ENCODE measurements at regions not wholly inside any gene's neighbourhood (a gene's known extent, or its start where the extent isn't known, plus 50 kb on each side); places are given as distances from the start of the nearest gene placed in this dataset.
A peak's percentile ranks its signal among the peaks of the same experiment; 100 is the strongest.

DNA sequence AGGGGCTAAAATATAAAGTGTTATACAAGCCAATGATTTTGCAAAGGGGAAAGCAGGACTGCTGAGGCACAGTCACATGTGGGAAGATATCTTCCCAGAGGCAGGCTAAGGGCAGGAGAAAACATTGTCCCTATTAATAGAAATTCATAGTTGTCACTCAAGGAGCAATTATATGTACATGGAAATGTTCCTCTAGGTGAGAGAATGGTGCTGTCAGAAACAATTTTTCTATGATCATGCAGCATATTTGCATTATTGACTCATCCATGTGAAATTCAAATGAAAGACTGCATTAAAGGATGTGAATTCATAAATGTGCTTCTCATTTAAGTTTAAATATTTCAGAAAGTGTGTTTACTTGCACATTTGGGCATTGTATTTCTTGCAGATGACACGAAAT lies 775.9 kb upstream of the CDH9 start:
- Histone ChIP-seq H3K27me3 (ENCODE audit: insufficient read depth, low read depth) (no peaks in the 10 kb centered on the region), H3K4me3 (IDR thresholded peaks at IDR 0.05; ENCODE audit: insufficient read depth, low read depth, low read length) (no peak overlapping the region), H3K4me2 (no peak overlapping the region), H3K79me2 (ENCODE audit: insufficient read depth, low read depth) (no peaks in the 10 kb centered on the region), H3K9ac (no peak overlapping the region), H2AFZ (ENCODE audit: low read depth) (no peak overlapping the region), H3K4me1 (ENCODE audit: low read depth, poor library complexity, severe bottlenecking) (no peaks in the 10 kb centered on the region), H3K27ac (no peak overlapping the region), H3K36me3 (ENCODE audit: insufficient read depth) (no peaks in the 10 kb centered on the region), H4K20me1 (ENCODE audit: insufficient read depth) (no peaks in the 10 kb centered on the region)
- TF ChIP-seq, protein P1, sequence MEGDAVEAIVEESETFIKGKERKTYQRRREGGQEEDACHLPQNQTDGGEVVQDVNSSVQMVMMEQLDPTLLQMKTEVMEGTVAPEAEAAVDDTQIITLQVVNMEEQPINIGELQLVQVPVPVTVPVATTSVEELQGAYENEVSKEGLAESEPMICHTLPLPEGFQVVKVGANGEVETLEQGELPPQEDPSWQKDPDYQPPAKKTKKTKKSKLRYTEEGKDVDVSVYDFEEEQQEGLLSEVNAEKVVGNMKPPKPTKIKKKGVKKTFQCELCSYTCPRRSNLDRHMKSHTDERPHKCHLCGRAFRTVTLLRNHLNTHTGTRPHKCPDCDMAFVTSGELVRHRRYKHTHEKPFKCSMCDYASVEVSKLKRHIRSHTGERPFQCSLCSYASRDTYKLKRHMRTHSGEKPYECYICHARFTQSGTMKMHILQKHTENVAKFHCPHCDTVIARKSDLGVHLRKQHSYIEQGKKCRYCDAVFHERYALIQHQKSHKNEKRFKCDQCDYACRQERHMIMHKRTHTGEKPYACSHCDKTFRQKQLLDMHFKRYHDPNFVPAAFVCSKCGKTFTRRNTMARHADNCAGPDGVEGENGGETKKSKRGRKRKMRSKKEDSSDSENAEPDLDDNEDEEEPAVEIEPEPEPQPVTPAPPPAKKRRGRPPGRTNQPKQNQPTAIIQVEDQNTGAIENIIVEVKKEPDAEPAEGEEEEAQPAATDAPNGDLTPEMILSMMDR (conservative IDR thresholded peaks at IDR 0.05; ENCODE audit: low read depth, low read length), result no peak

DNA sequence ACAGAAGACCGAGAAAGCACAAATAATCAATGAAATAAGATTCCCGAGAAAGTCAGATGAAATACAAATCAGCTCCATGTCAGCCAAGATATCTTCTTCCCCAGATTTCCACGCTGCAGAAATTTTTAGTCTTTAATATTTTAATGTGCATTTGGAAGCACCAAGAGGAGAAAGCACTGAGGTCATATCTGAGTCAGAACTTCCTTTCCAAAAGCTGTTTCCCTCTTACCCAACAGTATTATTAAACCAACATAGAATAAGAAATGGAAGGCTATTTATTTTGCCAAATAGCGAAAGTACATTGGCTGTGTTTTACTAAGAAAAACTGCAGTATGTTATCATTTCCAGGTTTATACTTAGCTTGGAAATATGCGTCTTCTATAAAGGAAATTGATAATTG lies 772.1 kb upstream of the CDH9 start:
- no peaks in the 10 kb centered on the region for H3K27me3 ChIP-seq (ENCODE audit: insufficient read depth, low read depth)
- H3K79me2 ChIP-seq (ENCODE audit: insufficient read depth, low read depth), result no peaks in the 10 kb centered on the region
- H3K9ac ChIP-seq, result no peak overlapping the region
- no peaks in the 10 kb centered on the region for H3K4me1 ChIP-seq (ENCODE audit: low read depth, poor library complexity, severe bottlenecking)
- TF ChIP-seq, protein P1 (conservative IDR thresholded peaks at IDR 0.05; ENCODE audit: low read depth, low read length), result no peak
- H3K4me2 ChIP-seq, result no peak overlapping the region
- no peak overlapping the region for H3K4me3 ChIP-seq (IDR thresholded peaks at IDR 0.05; ENCODE audit: insufficient read depth, low read depth, low read length)
- no peaks in the 10 kb centered on the region for H4K20me1 ChIP-seq (ENCODE audit: insufficient read depth)
- H3K27ac ChIP-seq, result no peak overlapping the region
- no peaks in the 10 kb centered on the region for H3K36me3 ChIP-seq (ENCODE audit: insufficient read depth)
- no peak overlapping the region for H2AFZ ChIP-seq (ENCODE audit: low read depth)

DNA sequence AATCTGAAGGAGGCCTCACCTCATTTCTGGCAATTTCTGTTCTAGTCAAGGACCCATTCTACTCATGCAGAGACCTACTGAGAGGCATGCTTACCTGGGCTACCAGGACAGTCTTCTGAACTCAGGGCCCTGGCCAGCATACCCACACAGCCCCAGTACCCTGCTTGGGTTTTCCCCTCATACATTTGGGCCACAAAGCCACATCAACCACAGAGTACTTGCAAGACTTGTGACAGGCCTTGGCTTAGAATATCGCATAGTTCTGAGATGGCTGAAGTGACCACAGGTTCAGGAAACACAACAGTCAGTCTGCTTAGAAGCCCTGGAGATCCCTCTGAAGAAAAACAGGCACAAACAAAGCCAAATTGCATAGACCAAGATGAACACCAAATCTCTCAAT lies 758.8 kb upstream of the CDH9 start:
- no peaks in the 10 kb centered on the region for H3K79me2 ChIP-seq (ENCODE audit: insufficient read depth, low read depth)
- peak overlapping the region; percentile 36; the same call in 1 of the 2 replicates for H3K4me2 ChIP-seq
- H3K27ac ChIP-seq, result no peak overlapping the region
- H3K27me3 ChIP-seq (ENCODE audit: insufficient read depth, low read depth), result no peaks in the 10 kb centered on the region
- no peaks in the 10 kb centered on the region for H4K20me1 ChIP-seq (ENCODE audit: insufficient read depth)
- no peaks in the 10 kb centered on the region for H3K36me3 ChIP-seq (ENCODE audit: insufficient read depth)
- TF ChIP-seq, protein P1 (conservative IDR thresholded peaks at IDR 0.05; ENCODE audit: low read depth, low read length), result no peak
- no peak overlapping the region for H3K4me3 ChIP-seq (IDR thresholded peaks at IDR 0.05; ENCODE audit: insufficient read depth, low read depth, low read length)
- no peak overlapping the region for H3K9ac ChIP-seq
- peaks cover 24% of the 10 kb centered on the region for H3K4me1 ChIP-seq (ENCODE audit: low read depth, poor library complexity, severe bottlenecking)
- no peak overlapping the region for H2AFZ ChIP-seq (ENCODE audit: low read depth)

DNA sequence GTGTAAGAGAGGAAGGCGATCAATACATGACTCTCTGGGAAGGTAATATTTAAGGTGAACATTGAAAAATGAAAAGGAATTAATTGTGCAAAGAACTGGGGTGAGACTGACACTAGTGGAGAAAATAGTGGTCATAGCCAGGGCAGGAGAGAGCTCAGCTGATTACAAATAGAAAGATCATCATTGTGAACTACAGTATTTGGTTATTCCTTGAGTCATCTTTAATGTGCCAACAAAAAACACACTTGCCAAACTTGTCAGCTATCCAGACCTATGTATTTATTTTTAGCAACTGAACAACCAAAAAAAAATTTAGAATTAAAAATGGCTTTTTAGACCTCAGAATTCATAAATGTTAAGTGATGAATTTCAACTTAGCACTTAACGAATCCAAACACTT lies 749.8 kb upstream of the CDH9 start:
- Histone ChIP-seq H3K79me2 (ENCODE audit: insufficient read depth, low read depth) (no peaks in the 10 kb centered on the region), H4K20me1 (ENCODE audit: insufficient read depth) (no peaks in the 10 kb centered on the region), H2AFZ (ENCODE audit: low read depth) (no peak overlapping the region), H3K27me3 (ENCODE audit: insufficient read depth, low read depth) (no peaks in the 10 kb centered on the region), H3K4me3 (IDR thresholded peaks at IDR 0.05; ENCODE audit: insufficient read depth, low read depth, low read length) (no peak overlapping the region), H3K27ac (no peak overlapping the region), H3K4me1 (ENCODE audit: low read depth, poor library complexity, severe bottlenecking) (no peaks in the 10 kb centered on the region), H3K4me2 (no peak overlapping the region), H3K9ac (no peak overlapping the region), H3K36me3 (ENCODE audit: insufficient read depth) (no peaks in the 10 kb centered on the region)
- TF ChIP-seq, protein P1 (conservative IDR thresholded peaks at IDR 0.05; ENCODE audit: low read depth, low read length), result no peak
